ELF-1 (cell line): ENCODE measurements at regions not wholly inside any gene's neighbourhood (a gene's known extent, or its start where the extent isn't known, plus 50 kb on each side); places are given as distances from the start of the nearest gene placed in this dataset.

Source experiments
- DNase-seq: peaks from one replicate; pipeline ENCODE4 v3.0.0-alpha.2; 2016; ENCODE audit warnings: low read depth, low spot score

GRCh38 chr6:43852350-43852864, 82.4 kb downstream of the VEGFA start:
- no peak for DNase-seq

- peak; percentile 83 for DNase-seq
Observed at GRCh38 chr6:43851204-43851865, 81.3 kb downstream of the VEGFA start.

- DNase-seq, result no peak
Observed at GRCh38 chr6:43850314-43851203, 80.5 kb downstream of the VEGFA start.

DNA sequence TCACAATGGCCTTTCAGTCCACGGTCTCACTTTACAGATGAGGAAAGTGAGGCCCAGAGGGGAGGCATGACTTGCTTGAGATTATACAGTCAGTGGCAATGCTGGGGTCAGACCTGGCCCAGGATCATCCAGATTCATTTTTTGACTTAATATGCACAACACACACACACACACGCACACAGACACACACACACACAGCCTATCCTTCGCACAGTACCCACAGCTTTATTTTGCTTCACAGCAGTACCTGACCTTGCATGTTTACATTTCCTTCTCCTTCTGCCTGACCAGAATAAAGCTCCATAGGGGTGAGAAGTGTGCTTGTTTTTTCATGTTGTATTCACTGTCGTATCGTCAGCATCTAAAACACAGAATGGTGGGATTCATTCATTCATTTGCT, 79.8 kb downstream of the VEGFA start:
- no peak for DNase-seq

GRCh38 chr6:43848671-43849391, 78.8 kb downstream of the VEGFA start:
- DNase-seq, result no peak

GRCh38 chr6:43847741-43848630, 78.0 kb downstream of the VEGFA start:
- DNase-seq, result no peak

DNA sequence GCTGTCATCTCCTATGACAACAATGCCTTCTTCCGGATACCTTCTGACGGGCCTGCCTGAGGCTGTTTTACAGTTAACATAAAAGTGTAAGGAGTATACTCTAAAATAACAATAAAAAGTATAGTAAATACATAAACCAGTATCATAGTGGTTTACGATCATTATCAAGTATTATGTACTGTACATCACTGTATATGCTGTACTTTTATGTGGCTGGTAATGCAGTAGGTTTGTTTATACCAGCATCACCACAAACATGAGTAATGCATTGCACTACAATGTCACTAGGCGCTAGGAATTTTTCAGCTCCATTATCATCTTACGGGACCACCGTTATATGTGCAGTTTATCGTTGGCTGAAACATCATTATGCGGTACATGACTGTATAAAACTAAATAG, 76.5 kb downstream of the VEGFA start:
- no peak for DNase-seq

DNA sequence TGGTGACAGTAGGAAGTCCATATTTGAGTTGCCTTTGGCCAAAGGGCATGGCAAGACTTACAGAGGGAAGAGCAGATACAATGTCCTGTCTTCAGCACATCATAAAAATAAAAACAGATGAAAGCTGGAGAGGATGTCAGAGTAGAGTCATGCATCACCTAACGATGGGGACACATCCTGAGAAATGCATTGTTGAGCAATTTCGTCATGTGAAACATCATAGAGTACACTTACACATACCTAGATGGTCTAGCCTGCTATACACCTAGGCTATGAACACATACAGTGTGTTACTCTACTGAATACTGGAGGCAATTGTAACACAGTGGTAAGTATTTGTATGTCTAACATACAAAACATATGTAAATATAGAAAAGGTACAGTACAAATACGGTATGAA, 75.6 kb downstream of the VEGFA start:
- no peak for DNase-seq

DNA sequence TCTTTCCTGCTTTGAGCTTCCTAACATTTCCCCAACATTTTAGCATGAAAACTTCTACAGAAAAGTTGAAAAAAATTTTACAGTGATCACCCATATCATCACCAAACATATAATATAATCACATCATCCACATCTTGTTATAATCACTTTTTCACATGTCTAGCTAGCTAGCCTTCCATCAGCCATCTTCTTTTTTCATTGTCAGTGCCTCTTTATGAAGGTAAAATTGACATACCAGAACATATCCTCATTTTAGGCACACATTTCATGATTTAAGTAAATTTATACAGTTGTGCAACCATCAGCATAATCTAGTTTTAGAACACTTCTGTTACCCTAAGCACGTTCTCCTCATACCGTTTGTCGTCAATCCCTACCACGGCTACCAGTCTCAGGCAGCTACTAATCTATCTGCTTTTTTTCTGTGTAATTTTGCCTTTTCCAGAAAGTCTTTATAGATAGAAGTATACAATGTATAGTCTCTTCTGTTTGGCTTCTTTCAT, 73.7 kb downstream of the VEGFA start:
- DNase-seq, result no peak

- no peak for DNase-seq
Observed at GRCh38 chr6:43843097-43843645, 73.2 kb downstream of the VEGFA start.

DNA sequence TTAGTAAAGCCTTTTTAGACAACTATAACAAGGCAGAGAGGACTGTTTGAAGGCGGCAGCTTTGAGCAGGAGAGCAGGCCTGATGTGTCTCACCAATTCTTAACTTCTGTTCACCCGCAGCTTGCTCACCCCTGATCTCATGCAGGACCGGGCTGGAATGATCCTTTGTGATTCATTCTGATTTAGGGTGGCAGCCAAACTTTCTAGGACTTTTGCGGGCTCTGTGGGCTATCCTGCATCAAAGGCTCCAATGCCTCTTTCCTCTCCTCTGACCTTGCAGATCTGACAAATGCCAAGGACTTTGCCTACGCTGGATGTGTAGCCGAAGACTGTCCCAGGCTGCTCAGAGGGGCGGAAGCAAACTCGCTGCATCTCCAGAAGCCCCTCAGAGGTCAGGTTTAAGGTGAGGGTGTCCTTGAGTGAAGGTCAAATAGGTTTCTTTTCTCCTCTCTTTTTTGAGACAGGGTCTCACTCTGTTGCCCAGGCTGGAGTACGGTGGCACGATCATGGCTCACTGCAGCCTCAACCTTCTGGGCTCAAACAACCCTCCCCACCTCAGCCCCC, 72.3 kb downstream of the VEGFA start:
- DNase-seq, result no peak

DNA sequence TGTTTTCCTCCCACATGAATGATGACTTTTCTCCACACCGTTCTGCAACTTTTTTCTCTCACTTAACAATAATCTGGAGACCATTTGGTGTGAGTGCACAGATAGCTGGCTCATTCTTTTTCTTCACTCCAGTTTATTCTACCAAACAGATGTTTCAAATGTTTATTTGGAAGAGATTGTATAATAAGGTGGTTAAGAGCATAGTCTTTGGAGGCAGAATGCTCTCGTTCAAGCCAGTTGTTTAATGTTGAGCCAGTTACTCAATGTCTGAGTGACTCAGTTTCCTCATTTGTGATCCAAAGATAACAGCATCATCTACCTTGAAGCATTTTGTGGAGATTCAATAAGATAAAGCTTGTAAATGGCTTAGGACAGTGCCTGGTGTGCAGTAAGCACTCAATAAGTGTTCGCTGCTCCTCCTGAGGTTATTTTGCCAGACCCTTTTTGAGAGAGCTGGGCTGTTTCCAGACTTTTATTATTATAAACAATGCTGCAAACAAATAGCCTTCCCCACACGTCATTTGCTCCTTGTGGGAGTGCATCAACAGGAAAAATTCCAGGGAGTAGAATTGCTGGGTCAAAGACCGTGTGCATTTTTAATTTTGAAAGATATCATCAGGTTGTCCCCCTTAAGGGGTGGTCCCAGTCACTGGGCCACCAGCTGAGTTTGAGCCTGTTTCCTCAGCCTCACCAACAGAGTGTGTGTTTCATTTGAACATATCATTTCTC, 70.6 kb downstream of the VEGFA start:
- no peak for DNase-seq

GRCh38 chr6:43838276-43839036, 68.4 kb downstream of the VEGFA start:
- peak; percentile 64 for DNase-seq

GRCh38 chr6:43837507-43837906, 67.5 kb downstream of the VEGFA start:
- no peak for DNase-seq

- DNase-seq, result no peak
Observed at GRCh38 chr6:43836507-43837240, 66.7 kb downstream of the VEGFA start.
